ENCODE measurements at regions not wholly inside any gene's neighbourhood (a gene's known extent, or its start where the extent isn't known, plus 50 kb on each side); places are given as distances from the start of the nearest gene placed in this dataset.

DNA sequence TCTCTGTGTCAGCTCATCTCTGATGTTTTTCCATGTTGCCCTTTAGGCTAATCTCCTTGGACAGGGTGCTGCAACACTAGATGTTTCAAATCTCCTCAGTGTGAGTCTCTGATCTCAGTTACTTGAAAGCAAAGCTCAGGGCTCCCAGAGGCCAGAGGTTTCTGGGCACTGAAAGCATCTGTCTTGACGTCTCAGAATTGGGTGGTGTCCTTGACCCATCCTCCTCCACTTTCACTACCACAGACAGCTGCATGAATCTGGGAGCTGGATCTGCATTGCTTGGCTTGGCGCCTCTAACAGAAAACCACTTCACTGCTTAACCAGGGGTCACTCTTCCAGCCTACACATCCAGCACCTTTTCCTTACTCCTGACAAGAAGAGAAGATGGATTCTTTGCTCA lies 399.4 kb downstream of the NXPE2 start:
- no peaks in the 10 kb centered on the region for H3F3A ChIP-seq (ENCODE audit: insufficient read depth, low read depth)
- no peak overlapping the region for H2AFZ ChIP-seq
- intact Hi-C loops (cut with micrococcal nuclease; ENCODE audit: unreplicated experiment), result no loop called here
- DNase-seq, result no peak
- H3K36me3 ChIP-seq (ENCODE audit: low read depth), result no peaks in the 10 kb centered on the region
- CTCF ChIA-PET, result no interaction called here
- TF ChIP-seq, protein P1, sequence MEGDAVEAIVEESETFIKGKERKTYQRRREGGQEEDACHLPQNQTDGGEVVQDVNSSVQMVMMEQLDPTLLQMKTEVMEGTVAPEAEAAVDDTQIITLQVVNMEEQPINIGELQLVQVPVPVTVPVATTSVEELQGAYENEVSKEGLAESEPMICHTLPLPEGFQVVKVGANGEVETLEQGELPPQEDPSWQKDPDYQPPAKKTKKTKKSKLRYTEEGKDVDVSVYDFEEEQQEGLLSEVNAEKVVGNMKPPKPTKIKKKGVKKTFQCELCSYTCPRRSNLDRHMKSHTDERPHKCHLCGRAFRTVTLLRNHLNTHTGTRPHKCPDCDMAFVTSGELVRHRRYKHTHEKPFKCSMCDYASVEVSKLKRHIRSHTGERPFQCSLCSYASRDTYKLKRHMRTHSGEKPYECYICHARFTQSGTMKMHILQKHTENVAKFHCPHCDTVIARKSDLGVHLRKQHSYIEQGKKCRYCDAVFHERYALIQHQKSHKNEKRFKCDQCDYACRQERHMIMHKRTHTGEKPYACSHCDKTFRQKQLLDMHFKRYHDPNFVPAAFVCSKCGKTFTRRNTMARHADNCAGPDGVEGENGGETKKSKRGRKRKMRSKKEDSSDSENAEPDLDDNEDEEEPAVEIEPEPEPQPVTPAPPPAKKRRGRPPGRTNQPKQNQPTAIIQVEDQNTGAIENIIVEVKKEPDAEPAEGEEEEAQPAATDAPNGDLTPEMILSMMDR (conservative IDR thresholded peaks at IDR 0.05), result no peak
- TF ChIP-seq EZH2 (IDR thresholded peaks at IDR 0.05; ENCODE audit: low read depth), result no peak
- no peaks in the 10 kb centered on the region for H3K9me2 ChIP-seq (ENCODE audit: insufficient read depth)
- H3K4me3 ChIP-seq, result no peak overlapping the region
- H4K20me1 ChIP-seq (ENCODE audit: insufficient read depth), result no peaks in the 10 kb centered on the region
- BruUV-seq (replicated peaks), result no TSS peak
- no peak overlapping the region for H3K4me2 ChIP-seq
- peaks cover 2% of the 10 kb centered on the region; the same call in 1 of the 2 replicates for H3K27me3 ChIP-seq (ENCODE audit: insufficient read depth, low read depth)
- H3K4me1 ChIP-seq (replicated peaks; ENCODE audit: insufficient read depth), result no peaks in the 10 kb centered on the region
- no peaks in the 10 kb centered on the region for H3K9me3 ChIP-seq (ENCODE audit: insufficient read depth, low read depth)
- H3K79me2 ChIP-seq (ENCODE audit: low read depth), result no peaks in the 10 kb centered on the region
- POLR2A ChIA-PET (ENCODE audit: unreplicated experiment), result no interaction called here
- no peak overlapping the region for H3K27ac ChIP-seq

DNA sequence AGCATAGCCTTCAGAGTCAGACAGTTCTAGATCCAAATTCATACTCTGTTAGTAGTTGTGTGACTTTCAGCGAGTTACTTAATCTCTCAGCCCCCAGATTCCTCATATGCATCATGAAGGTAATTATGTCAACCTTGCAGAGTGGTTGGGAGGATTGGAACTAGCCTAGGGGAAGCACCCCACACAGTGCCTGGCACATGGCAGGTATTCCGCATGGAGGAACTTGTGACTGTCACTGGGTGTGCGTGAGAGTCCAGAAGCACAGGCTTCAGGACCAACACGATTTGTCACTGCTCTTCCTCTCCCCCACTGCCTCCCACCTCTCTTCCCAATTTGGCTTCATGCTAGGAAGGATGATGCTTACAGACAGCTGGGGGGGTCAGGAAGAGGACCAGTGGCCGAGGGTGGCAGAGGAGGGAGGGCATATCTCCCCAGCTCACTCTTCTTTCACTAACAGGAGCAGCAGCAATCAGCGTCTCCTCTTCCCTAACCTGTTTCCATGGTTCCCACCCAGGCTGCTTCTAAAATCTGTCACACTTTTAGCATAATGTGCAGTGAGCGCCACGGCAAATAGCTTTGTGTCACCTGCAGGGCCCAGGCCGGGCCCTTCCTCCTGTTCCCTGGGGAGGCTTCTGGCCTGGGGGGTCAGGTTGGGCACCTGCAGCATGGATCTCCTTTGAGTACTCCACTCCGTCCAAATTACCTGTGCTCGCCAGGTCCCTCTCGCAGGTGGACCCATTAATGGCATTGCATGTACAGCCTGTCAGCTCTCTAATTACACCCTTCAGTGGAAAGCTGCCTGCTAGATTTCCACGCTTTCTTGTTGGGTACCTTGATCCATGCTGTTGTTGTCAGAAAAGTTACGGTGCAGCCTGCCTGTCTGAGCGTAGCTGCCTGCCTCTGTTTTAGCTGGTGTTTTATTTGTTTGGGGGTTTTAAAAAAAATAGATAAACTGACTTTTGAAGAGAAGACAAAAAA lies 400.4 kb downstream of the NXPE2 start:
- Histone ChIP-seq H3K9me2 (ENCODE audit: insufficient read depth) (no peaks in the 10 kb centered on the region), H4K20me1 (ENCODE audit: insufficient read depth) (no peaks in the 10 kb centered on the region), H2AFZ (no peak overlapping the region), H3K4me3 (no peak overlapping the region), H3K4me2 (no peak overlapping the region), H3K4me1 (replicated peaks; ENCODE audit: insufficient read depth) (no peaks in the 10 kb centered on the region), H3K9me3 (ENCODE audit: insufficient read depth, low read depth) (no peaks in the 10 kb centered on the region), H3K79me2 (ENCODE audit: low read depth) (no peaks in the 10 kb centered on the region), H3F3A (ENCODE audit: insufficient read depth, low read depth) (no peaks in the 10 kb centered on the region), H3K36me3 (ENCODE audit: low read depth) (no peaks in the 10 kb centered on the region), H3K27ac (no peak overlapping the region), H3K27me3 (ENCODE audit: insufficient read depth, low read depth) (peaks cover 3% of the 10 kb centered on the region; the same call in 1 of the 2 replicates)
- intact Hi-C loops (cut with micrococcal nuclease; ENCODE audit: unreplicated experiment), result no loop called here
- DNase-seq, result no peak
- TF ChIP-seq, protein P1 (conservative IDR thresholded peaks at IDR 0.05), result no peak
- no peak for TF ChIP-seq EZH2 (IDR thresholded peaks at IDR 0.05; ENCODE audit: low read depth)
- BruUV-seq (replicated peaks), result no TSS peak
- ChIA-PET POLR2A (ENCODE audit: unreplicated experiment) (no interaction called here), CTCF (no interaction called here)

DNA sequence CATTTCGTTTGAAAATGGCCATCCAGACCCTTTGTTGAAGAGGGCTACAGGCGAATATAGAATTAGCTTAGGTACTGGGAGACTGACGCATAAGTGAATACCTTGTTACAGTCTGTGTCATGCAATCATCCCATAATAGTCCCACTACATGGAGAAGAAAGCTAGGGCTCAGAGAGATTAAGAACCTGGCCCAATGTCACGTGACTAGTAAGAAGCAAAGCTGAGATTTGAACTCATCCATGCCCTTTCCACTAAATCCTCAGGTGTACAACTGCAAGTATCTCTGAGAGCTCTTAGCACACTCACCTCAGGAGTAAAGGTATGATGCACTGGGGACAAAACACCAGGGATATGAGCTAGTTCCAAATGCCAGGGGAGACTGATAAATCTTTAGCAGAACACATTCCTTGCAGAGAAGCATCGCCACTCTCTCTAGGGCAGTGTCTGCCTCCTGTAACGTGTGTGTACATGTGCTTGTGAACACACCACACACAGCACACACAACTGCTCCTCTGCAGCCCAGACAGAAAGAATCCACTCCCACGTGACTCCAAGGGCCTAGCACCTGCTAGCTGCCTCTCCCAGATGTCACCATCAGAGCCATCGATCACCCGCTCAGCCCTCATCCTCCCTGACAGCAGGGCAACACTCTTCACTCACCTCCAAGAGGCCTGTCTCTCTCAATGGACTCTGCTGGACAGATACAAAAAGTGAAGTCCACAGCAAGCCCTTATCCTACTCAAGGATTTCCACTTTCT lies 402.8 kb downstream of the NXPE2 start:
- H3K4me3 ChIP-seq, result no peak overlapping the region
- H3K4me2 ChIP-seq, result no peak overlapping the region
- H4K20me1 ChIP-seq (ENCODE audit: insufficient read depth), result no peaks in the 10 kb centered on the region
- ChIA-PET POLR2A (ENCODE audit: unreplicated experiment) (no interaction called here), CTCF (no interaction called here)
- no peaks in the 10 kb centered on the region for H3K79me2 ChIP-seq (ENCODE audit: low read depth)
- DNase-seq, result no peak
- peaks cover 14% of the 10 kb centered on the region; the same call in 1 of the 2 replicates for H3K27me3 ChIP-seq (ENCODE audit: insufficient read depth, low read depth)
- no peak for TF ChIP-seq EZH2 (IDR thresholded peaks at IDR 0.05; ENCODE audit: low read depth)
- TF ChIP-seq, protein P1 (conservative IDR thresholded peaks at IDR 0.05), result no peak
- H3K4me1 ChIP-seq (replicated peaks; ENCODE audit: insufficient read depth), result no peaks in the 10 kb centered on the region
- H3K9me3 ChIP-seq (ENCODE audit: insufficient read depth, low read depth), result no peaks in the 10 kb centered on the region
- no peaks in the 10 kb centered on the region for H3F3A ChIP-seq (ENCODE audit: insufficient read depth, low read depth)
- no TSS peak for BruUV-seq (replicated peaks)
- H3K9me2 ChIP-seq (ENCODE audit: insufficient read depth), result no peaks in the 10 kb centered on the region
- intact Hi-C loops (cut with micrococcal nuclease; ENCODE audit: unreplicated experiment), result no loop called here
- no peak overlapping the region for H3K27ac ChIP-seq
- no peaks in the 10 kb centered on the region for H3K36me3 ChIP-seq (ENCODE audit: low read depth)
- H2AFZ ChIP-seq, result no peak overlapping the region

All from PC-9 (cell line).